ENCODE measurements at regions not wholly inside any gene's neighbourhood (a gene's known extent, or its start where the extent isn't known, plus 50 kb on each side); places are given as distances from the start of the nearest gene placed in this dataset.

GRCh38 chr13:55991666-55992065 lies 1149.1 kb upstream of the PRR20A start:
- TF ChIP-seq CTCF (IDR thresholded peaks at IDR 0.05) (no peak), POLR2A (IDR thresholded peaks at IDR 0.05) (no peak)
